ENCODE measurements at regions not wholly inside any gene's neighbourhood (a gene's known extent, or its start where the extent isn't known, plus 50 kb on each side); places are given as distances from the start of the nearest gene placed in this dataset.

GRCh38 chr16:86682219-86682904 is 104.0 kb downstream of the FOXL1 start:
- TF ChIP-seq TP53 (CRISPR knock-in tag; IDR thresholded peaks at IDR 0.05) (no peak), HMGXB4 (CRISPR knock-in tag; IDR thresholded peaks at IDR 0.05) (no peak)
- TF ChIP-seq, protein P1, sequence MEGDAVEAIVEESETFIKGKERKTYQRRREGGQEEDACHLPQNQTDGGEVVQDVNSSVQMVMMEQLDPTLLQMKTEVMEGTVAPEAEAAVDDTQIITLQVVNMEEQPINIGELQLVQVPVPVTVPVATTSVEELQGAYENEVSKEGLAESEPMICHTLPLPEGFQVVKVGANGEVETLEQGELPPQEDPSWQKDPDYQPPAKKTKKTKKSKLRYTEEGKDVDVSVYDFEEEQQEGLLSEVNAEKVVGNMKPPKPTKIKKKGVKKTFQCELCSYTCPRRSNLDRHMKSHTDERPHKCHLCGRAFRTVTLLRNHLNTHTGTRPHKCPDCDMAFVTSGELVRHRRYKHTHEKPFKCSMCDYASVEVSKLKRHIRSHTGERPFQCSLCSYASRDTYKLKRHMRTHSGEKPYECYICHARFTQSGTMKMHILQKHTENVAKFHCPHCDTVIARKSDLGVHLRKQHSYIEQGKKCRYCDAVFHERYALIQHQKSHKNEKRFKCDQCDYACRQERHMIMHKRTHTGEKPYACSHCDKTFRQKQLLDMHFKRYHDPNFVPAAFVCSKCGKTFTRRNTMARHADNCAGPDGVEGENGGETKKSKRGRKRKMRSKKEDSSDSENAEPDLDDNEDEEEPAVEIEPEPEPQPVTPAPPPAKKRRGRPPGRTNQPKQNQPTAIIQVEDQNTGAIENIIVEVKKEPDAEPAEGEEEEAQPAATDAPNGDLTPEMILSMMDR (IDR thresholded peaks at IDR 0.05): no peak
- TF ChIP-seq, protein P2, sequence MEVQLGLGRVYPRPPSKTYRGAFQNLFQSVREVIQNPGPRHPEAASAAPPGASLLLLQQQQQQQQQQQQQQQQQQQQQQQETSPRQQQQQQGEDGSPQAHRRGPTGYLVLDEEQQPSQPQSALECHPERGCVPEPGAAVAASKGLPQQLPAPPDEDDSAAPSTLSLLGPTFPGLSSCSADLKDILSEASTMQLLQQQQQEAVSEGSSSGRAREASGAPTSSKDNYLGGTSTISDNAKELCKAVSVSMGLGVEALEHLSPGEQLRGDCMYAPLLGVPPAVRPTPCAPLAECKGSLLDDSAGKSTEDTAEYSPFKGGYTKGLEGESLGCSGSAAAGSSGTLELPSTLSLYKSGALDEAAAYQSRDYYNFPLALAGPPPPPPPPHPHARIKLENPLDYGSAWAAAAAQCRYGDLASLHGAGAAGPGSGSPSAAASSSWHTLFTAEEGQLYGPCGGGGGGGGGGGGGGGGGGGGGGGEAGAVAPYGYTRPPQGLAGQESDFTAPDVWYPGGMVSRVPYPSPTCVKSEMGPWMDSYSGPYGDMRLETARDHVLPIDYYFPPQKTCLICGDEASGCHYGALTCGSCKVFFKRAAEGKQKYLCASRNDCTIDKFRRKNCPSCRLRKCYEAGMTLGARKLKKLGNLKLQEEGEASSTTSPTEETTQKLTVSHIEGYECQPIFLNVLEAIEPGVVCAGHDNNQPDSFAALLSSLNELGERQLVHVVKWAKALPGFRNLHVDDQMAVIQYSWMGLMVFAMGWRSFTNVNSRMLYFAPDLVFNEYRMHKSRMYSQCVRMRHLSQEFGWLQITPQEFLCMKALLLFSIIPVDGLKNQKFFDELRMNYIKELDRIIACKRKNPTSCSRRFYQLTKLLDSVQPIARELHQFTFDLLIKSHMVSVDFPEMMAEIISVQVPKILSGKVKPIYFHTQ (CRISPR knock-in tag; IDR thresholded peaks at IDR 0.05): no peak
